Stomach (tissue), 4 donors: ENCODE measurements at regions not wholly inside any gene's neighbourhood (a gene's known extent, or its start where the extent isn't known, plus 50 kb on each side); places are given as distances from the start of the nearest gene placed in this dataset.

Experiments used
- CTCF ChIP-seq, 7 experiments: fragments of 450-650 bp in 4 of 7; fragments of 200-600 bp in 3 of 7; sonication (generic) in 3 of 7; IDR thresholded peaks; one replicate each; pipeline ENCODE4 v1.5.1; 2016 to 2019; ENCODE audit warnings: antibody characterized with exemption in 7 of 7, control low read depth in 2 of 7, mild to moderate bottlenecking in 1 of 7
- POLR2AphosphoS5 ChIP-seq, 3 donors: sonication (generic); formaldehyde crosslinking; IDR thresholded peaks; one replicate each; pipeline ENCODE4 v1.6.1; 2016; ENCODE audit warnings: antibody characterized with exemption in 3 of 3

GRCh38 chr10:128482052-128482451 is 355.8 kb upstream of the MKI67 start:
- TF ChIP-seq POLR2AphosphoS5 (IDR thresholded peaks at IDR 0.05): no peak
- TF ChIP-seq CTCF (IDR thresholded peaks at IDR 0.05): no peak
